ENCODE measurements at regions not wholly inside any gene's neighbourhood (a gene's known extent, or its start where the extent isn't known, plus 50 kb on each side); places are given as distances from the start of the nearest gene placed in this dataset.

GRCh38 chr16:85278839-85279238 is 166.6 kb upstream of the CIBAR2 start:
- Histone ChIP-seq H3K36me3 (replicated peaks in 1 of 2; ENCODE audit: control insufficient read depth in 1 of 2, insufficient read depth in 2 of 2, low read length in 2 of 2) (no peaks in the 10 kb centered on the region), H3K4me3 (replicated peaks in 1 of 3; ENCODE audit: insufficient read depth in 1 of 3, low read depth in 2 of 3, low read length in 3 of 3) (no peak overlapping the region), H3K27me3 (ENCODE audit: control insufficient read depth in 1 of 2, insufficient read depth in 2 of 2, low read length in 2 of 2) (no peaks in the 10 kb centered on the region; a peak in 1 of 5 replicates), H3K4me2 (ENCODE audit: low read depth, low read length) (no peak overlapping the region), H3K4me1 (ENCODE audit: insufficient read depth, low read length) (peaks cover 6% of the 10 kb centered on the region; the same call in 1 of the 2 replicates), H3K9me3 (ENCODE audit: low read length) (no peaks in the 10 kb centered on the region), H3K9ac (ENCODE audit: insufficient read depth, low read depth, low read length) (no peak overlapping the region), H3K27ac (ENCODE audit: extremely low read length, insufficient read depth, low read length) (no peak overlapping the region), H4K20me1 (ENCODE audit: insufficient read depth, low read length) (peaks cover 8% of the 10 kb centered on the region; the same call in 1 of the 2 replicates), H2AFZ (ENCODE audit: low read length) (no peak overlapping the region), H3K79me2 (ENCODE audit: insufficient read depth, low read length) (no peaks in the 10 kb centered on the region)
- in situ Hi-C loops (cut with HindIII; ENCODE audit: extremely low pct_ligation_motif_present, low pct_unique_long_range_greater_than_20kb) (no loop called here), intact Hi-C loops (cut with micrococcal nuclease; ENCODE audit: unreplicated experiment) (no loop called here)
- BruUV-seq (replicated peaks), result no TSS peak
- ChIA-PET CTCF (ENCODE audit: low intra/inter-chr PET ratio, low total read pairs) (no interaction called here), POLR2A (interaction anchor here (1.5 kb wide), 1 partner anchor 10 kb away, joined by 5 read pairs; no protein-coding TSS in a partner anchor)
- TF ChIP-seq, protein P1, sequence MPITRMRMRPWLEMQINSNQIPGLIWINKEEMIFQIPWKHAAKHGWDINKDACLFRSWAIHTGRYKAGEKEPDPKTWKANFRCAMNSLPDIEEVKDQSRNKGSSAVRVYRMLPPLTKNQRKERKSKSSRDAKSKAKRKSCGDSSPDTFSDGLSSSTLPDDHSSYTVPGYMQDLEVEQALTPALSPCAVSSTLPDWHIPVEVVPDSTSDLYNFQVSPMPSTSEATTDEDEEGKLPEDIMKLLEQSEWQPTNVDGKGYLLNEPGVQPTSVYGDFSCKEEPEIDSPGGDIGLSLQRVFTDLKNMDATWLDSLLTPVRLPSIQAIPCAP (CRISPR knock-in tag; IDR thresholded peaks at IDR 0.05; ENCODE audit: low read depth), result no peak
- TF ChIP-seq GTF2F1 (IDR thresholded peaks at IDR 0.05; ENCODE audit: low read length) (no peak), SP140L (CRISPR knock-in tag; IDR thresholded peaks at IDR 0.05; ENCODE audit: borderline replicate concordance) (no peak), ZNF546 (CRISPR knock-in tag; conservative IDR thresholded peaks at IDR 0.05) (no peak), MIER2 (CRISPR knock-in tag; IDR thresholded peaks at IDR 0.05) (no peak), NFYB (CRISPR knock-in tag; IDR thresholded peaks at IDR 0.05) (no peak)
- TF ChIP-seq, protein P2, sequence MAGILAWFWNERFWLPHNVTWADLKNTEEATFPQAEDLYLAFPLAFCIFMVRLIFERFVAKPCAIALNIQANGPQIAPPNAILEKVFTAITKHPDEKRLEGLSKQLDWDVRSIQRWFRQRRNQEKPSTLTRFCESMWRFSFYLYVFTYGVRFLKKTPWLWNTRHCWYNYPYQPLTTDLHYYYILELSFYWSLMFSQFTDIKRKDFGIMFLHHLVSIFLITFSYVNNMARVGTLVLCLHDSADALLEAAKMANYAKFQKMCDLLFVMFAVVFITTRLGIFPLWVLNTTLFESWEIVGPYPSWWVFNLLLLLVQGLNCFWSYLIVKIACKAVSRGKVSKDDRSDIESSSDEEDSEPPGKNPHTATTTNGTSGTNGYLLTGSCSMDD (CRISPR knock-in tag; IDR thresholded peaks at IDR 0.05), result no peak
- 81% methylated on average over 11 of the region's 11 CpGs for WGBS (ENCODE audit: low lambda C conversion rate)
- FAIRE-seq (no peak), DNase-seq (ENCODE audit: low spot score) (no peak), ATAC-seq (no peak)

DNA sequence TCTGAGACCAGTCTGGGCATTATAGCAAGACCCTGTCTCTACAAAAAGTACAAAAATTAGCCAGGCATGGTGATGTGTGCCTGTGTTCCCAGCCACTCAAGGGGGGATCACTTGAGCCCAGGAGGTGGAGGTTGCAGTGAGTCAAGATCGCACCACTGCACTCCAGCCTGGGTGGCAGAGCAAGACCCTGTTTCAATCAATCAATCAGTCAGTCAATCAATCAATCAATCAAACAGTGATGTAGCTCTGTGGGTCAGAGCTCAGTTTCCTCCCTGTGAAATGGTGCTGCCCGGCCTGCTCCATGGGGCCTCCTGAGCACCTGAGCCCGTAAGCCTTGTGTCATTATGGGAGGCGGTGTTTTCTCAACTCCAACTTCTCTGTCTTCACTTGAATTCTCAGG is 167.1 kb upstream of the CIBAR2 start:
- intact Hi-C loops (cut with micrococcal nuclease; ENCODE audit: unreplicated experiment), result no loop called here
- ChIA-PET POLR2A (interaction anchor here (1.5 kb wide), 1 partner anchor 9 kb away, joined by 5 read pairs; no protein-coding TSS in a partner anchor), CTCF (ENCODE audit: low intra/inter-chr PET ratio, low total read pairs) (no interaction called here)
- FAIRE-seq (no peak), DNase-seq (ENCODE audit: low spot score) (no peak), ATAC-seq (no peak)
- BruUV-seq (replicated peaks), result no TSS peak
- TF ChIP-seq ISL2 (CRISPR knock-in tag; IDR thresholded peaks at IDR 0.05) (no peak), ATM (IDR thresholded peaks at IDR 0.05; ENCODE audit: borderline replicate concordance) (no peak)
- H3K27ac ChIP-seq (ENCODE audit: extremely low read length, insufficient read depth, low read length), result no peak overlapping the region
- in situ Hi-C loops (cut with HindIII; ENCODE audit: extremely low pct_ligation_motif_present, low pct_unique_long_range_greater_than_20kb), result no loop called here
- peaks cover 6% of the 10 kb centered on the region; the same call in 1 of the 2 replicates for H3K4me1 ChIP-seq (ENCODE audit: insufficient read depth, low read length)
- H2AFZ ChIP-seq (ENCODE audit: low read length), result no peak overlapping the region
- H3K79me2 ChIP-seq (ENCODE audit: insufficient read depth, low read length), result no peaks in the 10 kb centered on the region
- H3K36me3 ChIP-seq (replicated peaks in 1 of 2; ENCODE audit: control insufficient read depth in 1 of 2, insufficient read depth in 2 of 2, low read length in 2 of 2), result no peaks in the 10 kb centered on the region
- 86% methylated on average over 3 of the region's 4 CpGs for WGBS (ENCODE audit: low lambda C conversion rate)
- no peaks in the 10 kb centered on the region for H3K9me3 ChIP-seq (ENCODE audit: low read length)
- H3K9ac ChIP-seq (ENCODE audit: insufficient read depth, low read depth, low read length), result no peak overlapping the region
- no peak overlapping the region for H3K4me2 ChIP-seq (ENCODE audit: low read depth, low read length)
- no peaks in the 10 kb centered on the region; a peak in 1 of 5 replicates for H3K27me3 ChIP-seq (ENCODE audit: control insufficient read depth in 1 of 2, insufficient read depth in 2 of 2, low read length in 2 of 2)
- no peak overlapping the region for H3K4me3 ChIP-seq (replicated peaks in 1 of 3; ENCODE audit: insufficient read depth in 1 of 3, low read depth in 2 of 3, low read length in 3 of 3)
- H4K20me1 ChIP-seq (ENCODE audit: insufficient read depth, low read length), result peaks cover 8% of the 10 kb centered on the region; the same call in 1 of the 2 replicates
